SU-DHL-6 (cell line): ENCODE measurements at regions not wholly inside any gene's neighbourhood (a gene's known extent, or its start where the extent isn't known, plus 50 kb on each side); places are given as distances from the start of the nearest gene placed in this dataset.

Experiments
- H2AFZ ChIP-seq: fragments of 200-600 bp; sonication (generic); 2 replicates; pipeline ENCODE4 v1.6.1; 2014; ENCODE audit warnings: low read depth, mild to moderate bottlenecking, moderate library complexity, mixed read lengths, antibody characterized with exemption, low read length; ENCODE audit not compliant: severe bottlenecking
- H3F3A ChIP-seq: fragments of 200-600 bp; shearing (Covaris generic); 2 replicates; pipeline ENCODE4 v1.6.0; 2016; ENCODE audit warnings: antibody characterized with exemption, mild to moderate bottlenecking; ENCODE audit not compliant: insufficient read depth
- H3K27ac ChIP-seq: fragments of 200-600 bp; sonication (generic); 2 replicates; pipeline ENCODE4 v1.5.1; 2016; ENCODE audit warnings: low read depth, mild to moderate bottlenecking, low read length, moderate library complexity, mixed read lengths
- H3K27me3 ChIP-seq: fragments of 200-600 bp; sonication (generic), shearing (Covaris generic); 2 replicates; pipeline ENCODE4 v1.6.0; 2014; ENCODE audit warnings: mild to moderate bottlenecking, low read length
- H3K36me3 ChIP-seq: fragments of 200-600 bp; sonication (generic); 2 replicates; pipeline ENCODE4 v1.6.1; 2014; ENCODE audit warnings: mild to moderate bottlenecking, low read length, mixed read lengths
- H3K4me2 ChIP-seq: fragments of 300-600, 200-600 bp; shearing (Covaris generic), sonication (generic); 2 replicates; pipeline ENCODE4 v1.6.0; 2014; ENCODE audit warnings: low read length, low read depth, mild to moderate bottlenecking; ENCODE audit not compliant: poor library complexity, severe bottlenecking
- H3K4me3 ChIP-seq: fragments of 200-600 bp; sonication (generic); 2 replicates; pipeline ENCODE4 v1.5.1; 2014; ENCODE audit warnings: antibody characterized with exemption, low read length, mild to moderate bottlenecking, mixed read lengths; ENCODE audit not compliant: insufficient read depth, poor library complexity, severe bottlenecking
- H3K79me2 ChIP-seq: fragments of 200-600 bp; sonication (generic); 2 replicates; pipeline ENCODE4 v1.6.1; 2014; ENCODE audit warnings: mild to moderate bottlenecking, low read length, moderate library complexity; ENCODE audit not compliant: insufficient read depth
- H3K9ac ChIP-seq: fragments of 200-600 bp; sonication (generic); 2 replicates; pipeline ENCODE4 v1.7.0; 2014; ENCODE audit warnings: mild to moderate bottlenecking, low read length
- H3K9me2 ChIP-seq: fragments of 200-600 bp; sonication (generic); replicated peaks from 2 replicates; pipeline ENCODE4 v1.6.1; 2014; ENCODE audit warnings: low read length; ENCODE audit not compliant: insufficient read depth
- H3K9me3 ChIP-seq: fragments of 200-600 bp; sonication (generic); 2 replicates; pipeline ENCODE4 v1.6.1; 2014; ENCODE audit warnings: low read length, mixed read lengths; ENCODE audit not compliant: insufficient read depth
- H4K20me1 ChIP-seq: fragments of 200-600 bp; sonication (generic); 2 replicates; pipeline ENCODE4 v1.6.1; 2014; ENCODE audit warnings: low read depth, mild to moderate bottlenecking, antibody characterized with exemption, low read length, moderate library complexity, mixed read lengths
- EZH2phosphoT487 ChIP-seq: fragments of 200-600 bp; sonication (generic), shearing (Covaris generic); conservative IDR thresholded peaks from 2 replicates; pipeline ENCODE4 v1.6.1; 2018; ENCODE audit warnings: mild to moderate bottlenecking, antibody characterized with exemption, low read length, moderate library complexity, mixed read lengths
- TF ChIP-seq, protein P1 (sequence below): fragments of 200-600 bp; sonication (generic); IDR thresholded peaks from one replicate; pipeline ENCODE4 v1.5.1; 2017; ENCODE audit warnings: antibody characterized with exemption, mild to moderate bottlenecking, low read length, moderate library complexity; ENCODE audit not compliant: insufficient read depth, poor library complexity, severe bottlenecking

DNA sequence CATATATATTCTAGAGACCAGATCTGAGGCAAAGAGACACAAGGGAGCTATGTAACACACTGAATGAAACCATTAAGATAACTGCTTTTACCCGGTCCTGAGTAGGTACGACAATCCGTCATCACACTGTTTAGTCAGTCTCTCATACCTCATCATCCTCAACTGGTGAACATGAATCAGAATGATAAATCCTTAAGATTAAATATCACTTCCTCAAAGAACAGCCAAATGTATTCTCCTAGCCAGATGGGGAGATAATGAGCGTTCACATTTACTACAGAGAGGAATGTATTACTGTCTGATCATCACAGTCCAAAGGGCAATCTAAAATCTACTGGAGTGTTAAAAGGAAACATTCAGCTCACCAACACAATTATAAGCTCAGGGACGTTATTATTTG, 319.4 kb upstream of the STAC start:
- TF ChIP-seq EZH2phosphoT487 = no peak
- TF ChIP-seq, protein P1, sequence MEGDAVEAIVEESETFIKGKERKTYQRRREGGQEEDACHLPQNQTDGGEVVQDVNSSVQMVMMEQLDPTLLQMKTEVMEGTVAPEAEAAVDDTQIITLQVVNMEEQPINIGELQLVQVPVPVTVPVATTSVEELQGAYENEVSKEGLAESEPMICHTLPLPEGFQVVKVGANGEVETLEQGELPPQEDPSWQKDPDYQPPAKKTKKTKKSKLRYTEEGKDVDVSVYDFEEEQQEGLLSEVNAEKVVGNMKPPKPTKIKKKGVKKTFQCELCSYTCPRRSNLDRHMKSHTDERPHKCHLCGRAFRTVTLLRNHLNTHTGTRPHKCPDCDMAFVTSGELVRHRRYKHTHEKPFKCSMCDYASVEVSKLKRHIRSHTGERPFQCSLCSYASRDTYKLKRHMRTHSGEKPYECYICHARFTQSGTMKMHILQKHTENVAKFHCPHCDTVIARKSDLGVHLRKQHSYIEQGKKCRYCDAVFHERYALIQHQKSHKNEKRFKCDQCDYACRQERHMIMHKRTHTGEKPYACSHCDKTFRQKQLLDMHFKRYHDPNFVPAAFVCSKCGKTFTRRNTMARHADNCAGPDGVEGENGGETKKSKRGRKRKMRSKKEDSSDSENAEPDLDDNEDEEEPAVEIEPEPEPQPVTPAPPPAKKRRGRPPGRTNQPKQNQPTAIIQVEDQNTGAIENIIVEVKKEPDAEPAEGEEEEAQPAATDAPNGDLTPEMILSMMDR = no peak

DNA sequence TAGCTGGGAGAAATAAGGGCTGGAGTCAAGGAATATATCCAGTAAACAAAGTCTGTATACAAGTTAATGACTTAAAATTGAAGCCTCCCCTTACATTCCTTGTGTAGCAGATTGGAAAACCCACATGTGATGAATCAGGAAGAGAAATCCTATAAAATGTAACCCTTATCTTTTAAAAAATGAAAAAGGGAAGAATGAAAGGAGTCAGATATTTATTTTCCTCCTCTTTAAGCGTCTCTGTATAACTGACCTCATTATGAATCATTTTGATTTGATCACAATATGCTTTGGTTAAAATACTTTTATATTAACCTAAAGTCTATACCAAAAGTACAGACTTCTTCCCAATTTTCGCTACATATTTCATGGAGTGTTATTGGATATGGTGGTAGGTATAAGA, 316.3 kb upstream of the STAC start:
- Histone ChIP-seq H2AFZ (no peak overlapping the region), H3K27ac (no peak overlapping the region)
- TF ChIP-seq, protein P1 = no peak
- no peak for TF ChIP-seq EZH2phosphoT487

More for the DNA sequence above, 319.4 kb upstream of the STAC start:
- H3K9me2 ChIP-seq = no peaks in the 10 kb centered on the region
- H3K9ac ChIP-seq = no peak overlapping the region
- H3F3A ChIP-seq = no peaks in the 10 kb centered on the region
- H2AFZ ChIP-seq = no peak overlapping the region
- no peak overlapping the region for H3K4me3 ChIP-seq
- no peak overlapping the region for H3K4me2 ChIP-seq
- H3K36me3 ChIP-seq = no peaks in the 10 kb centered on the region
- no peaks in the 10 kb centered on the region for H3K9me3 ChIP-seq
- no peak overlapping the region for H3K27ac ChIP-seq
- H4K20me1 ChIP-seq = no peaks in the 10 kb centered on the region
- H3K27me3 ChIP-seq = no peaks in the 10 kb centered on the region
- H3K79me2 ChIP-seq = no peaks in the 10 kb centered on the region

DNA sequence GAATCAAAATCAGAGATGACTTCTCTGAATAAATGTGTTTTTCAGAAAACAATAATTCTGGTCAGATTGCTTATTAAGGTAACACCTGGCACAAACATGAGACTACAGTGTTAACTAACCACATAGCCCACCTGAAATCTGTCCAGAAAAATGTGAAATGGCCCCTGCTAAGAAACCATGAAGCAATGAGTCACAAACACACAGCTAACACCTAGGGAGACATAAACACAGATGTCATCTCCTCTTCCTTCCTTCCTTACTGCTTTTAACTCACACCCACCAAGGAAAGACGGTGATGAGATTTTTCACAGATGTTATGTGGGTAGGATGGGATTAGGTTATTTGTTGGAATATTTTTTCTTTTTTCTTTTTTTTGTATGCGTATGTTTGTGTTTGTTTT, 315.0 kb upstream of the STAC start:
- Histone ChIP-seq H3K4me2 (no peak overlapping the region), H4K20me1 (no peaks in the 10 kb centered on the region), H3K36me3 (no peaks in the 10 kb centered on the region), H3K9me2 (no peaks in the 10 kb centered on the region), H3K9me3 (no peaks in the 10 kb centered on the region), H3K27me3 (no peaks in the 10 kb centered on the region), H3K9ac (no peak overlapping the region), H3K79me2 (no peaks in the 10 kb centered on the region), H2AFZ (no peak overlapping the region), H3K27ac (no peak overlapping the region), H3K4me3 (no peak overlapping the region), H3F3A (no peaks in the 10 kb centered on the region)
- no peak for TF ChIP-seq EZH2phosphoT487
- TF ChIP-seq, protein P1 = no peak

More for the DNA sequence above, 316.3 kb upstream of the STAC start:
- Histone ChIP-seq H4K20me1 (no peaks in the 10 kb centered on the region), H3K36me3 (no peaks in the 10 kb centered on the region), H3K9me3 (no peaks in the 10 kb centered on the region), H3K4me3 (no peak overlapping the region), H3K9ac (no peak overlapping the region), H3K27me3 (no peaks in the 10 kb centered on the region), H3K9me2 (no peaks in the 10 kb centered on the region), H3F3A (no peaks in the 10 kb centered on the region), H3K4me2 (no peak overlapping the region), H3K79me2 (no peaks in the 10 kb centered on the region)

DNA sequence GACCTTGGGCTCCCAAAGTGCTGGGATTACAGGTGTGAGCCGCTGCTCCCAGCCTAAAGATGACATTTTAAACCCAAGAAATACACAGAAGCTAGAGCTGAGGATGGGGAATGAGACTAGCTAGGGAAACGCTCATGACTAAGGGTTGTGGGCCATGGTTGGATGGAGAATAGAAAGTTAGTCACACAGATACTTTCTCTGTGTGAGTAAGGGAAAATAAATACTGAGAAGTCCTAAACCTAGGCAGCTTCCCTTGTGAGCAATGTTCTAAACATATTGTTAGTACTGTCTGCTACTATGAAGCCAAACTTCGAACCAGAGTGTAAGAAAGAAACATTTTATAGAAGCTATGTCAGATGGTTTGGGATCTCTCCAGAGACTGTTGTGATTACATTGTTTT, 304.8 kb upstream of the STAC start:
- Histone ChIP-seq H4K20me1 (no peaks in the 10 kb centered on the region), H3K27me3 (no peaks in the 10 kb centered on the region), H3K9ac (no peak overlapping the region), H3K4me3 (no peak overlapping the region), H3K36me3 (no peaks in the 10 kb centered on the region), H3K9me2 (no peaks in the 10 kb centered on the region; the same call in 1 of the 2 replicates), H3K9me3 (no peaks in the 10 kb centered on the region), H3F3A (no peaks in the 10 kb centered on the region), H3K79me2 (no peaks in the 10 kb centered on the region), H2AFZ (no peak overlapping the region), H3K4me2 (no peak overlapping the region), H3K27ac (no peak overlapping the region)
- TF ChIP-seq, protein P1 = no peak
- TF ChIP-seq EZH2phosphoT487 = no peak
